ENCODE measurements at regions not wholly inside any gene's neighbourhood (a gene's known extent, or its start where the extent isn't known, plus 50 kb on each side); places are given as distances from the start of the nearest gene placed in this dataset.

GRCh38 chr3:117102426-117102825, 392.8 kb downstream of the TUSC7 start:
- ChIA-PET CTCF (no interaction called here), POLR2A (no interaction called here)
- Mint-ChIP-seq H3K4me3 (no peak overlapping the region), H3K36me3 (ENCODE audit: low read depth) (no peaks in the 10 kb centered on the region), H3K27me3 (no peaks in the 10 kb centered on the region), H3K4me1 (no peaks in the 10 kb centered on the region), H3K9me3 (no peaks in the 10 kb centered on the region), H3K27ac (no peak overlapping the region)
- ATAC-seq (ENCODE audit: low read depth) = no peak
- intact Hi-C loops (cut with micrococcal nuclease) = no loop called here
- no peak for DNase-seq
- no peak for TF ChIP-seq CTCF (IDR thresholded peaks at IDR 0.05)

GRCh38 chr3:117103675-117104074, 394.1 kb downstream of the TUSC7 start:
- ChIA-PET POLR2A (no interaction called here), CTCF (no interaction called here)
- Mint-ChIP-seq H3K4me3 (no peak overlapping the region), H3K9me3 (no peaks in the 10 kb centered on the region), H3K4me1 (no peaks in the 10 kb centered on the region), H3K36me3 (ENCODE audit: low read depth) (no peaks in the 10 kb centered on the region), H3K27ac (no peak overlapping the region), H3K27me3 (no peaks in the 10 kb centered on the region)
- no peak for TF ChIP-seq CTCF (IDR thresholded peaks at IDR 0.05)
- intact Hi-C loops (cut with micrococcal nuclease) = no loop called here
- no peak for DNase-seq
- ATAC-seq (ENCODE audit: low read depth) = no peak

DNA sequence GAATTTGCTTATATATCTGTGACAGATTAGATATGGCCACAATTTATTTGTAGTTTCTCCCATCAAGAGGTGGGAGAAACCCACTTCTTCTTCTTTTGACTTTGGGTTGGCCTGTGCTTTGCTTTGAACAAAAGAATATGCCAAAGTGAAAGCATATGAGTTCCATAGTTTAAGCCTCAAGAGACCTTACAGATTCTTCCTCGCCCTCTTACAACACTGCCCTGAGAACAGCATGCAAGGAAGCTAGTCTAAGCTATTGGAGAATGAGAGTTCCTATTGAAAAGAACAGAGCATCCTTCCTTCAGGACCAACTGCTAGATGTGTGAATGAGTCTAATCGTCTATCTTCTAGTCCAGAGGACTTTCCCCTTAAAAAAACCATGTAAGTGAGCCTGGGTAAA, 394.8 kb downstream of the TUSC7 start:
- no peak for TF ChIP-seq CTCF (IDR thresholded peaks at IDR 0.05)
- DNase-seq = no peak
- ChIA-PET CTCF (no interaction called here), POLR2A (no interaction called here)
- no peak for ATAC-seq (ENCODE audit: low read depth)
- intact Hi-C loops (cut with micrococcal nuclease) = no loop called here
- H3K36me3 Mint-ChIP-seq (ENCODE audit: low read depth) = no peaks in the 10 kb centered on the region
- no peak overlapping the region for H3K4me3 Mint-ChIP-seq
- no peaks in the 10 kb centered on the region for H3K4me1 Mint-ChIP-seq
- H3K9me3 Mint-ChIP-seq = no peaks in the 10 kb centered on the region
- no peaks in the 10 kb centered on the region for H3K27me3 Mint-ChIP-seq
- H3K27ac Mint-ChIP-seq = no peak overlapping the region

- ATAC-seq (ENCODE audit: low read depth) (no peak), DNase-seq (no peak)
- H3K27ac Mint-ChIP-seq = no peak overlapping the region
- H3K4me3 Mint-ChIP-seq = no peak overlapping the region
- no peaks in the 10 kb centered on the region for H3K27me3 Mint-ChIP-seq
- ChIA-PET CTCF (no interaction called here), POLR2A (no interaction called here)
- intact Hi-C loops (cut with micrococcal nuclease) = no loop called here
- no peaks in the 10 kb centered on the region for H3K4me1 Mint-ChIP-seq
- H3K9me3 Mint-ChIP-seq = no peaks in the 10 kb centered on the region
- no peaks in the 10 kb centered on the region for H3K36me3 Mint-ChIP-seq (ENCODE audit: low read depth)
- TF ChIP-seq CTCF (IDR thresholded peaks at IDR 0.05) = no peak
These were observed 395.2 kb downstream of the TUSC7 start for GRCh38 chr3:117104792-117105191.

DNA sequence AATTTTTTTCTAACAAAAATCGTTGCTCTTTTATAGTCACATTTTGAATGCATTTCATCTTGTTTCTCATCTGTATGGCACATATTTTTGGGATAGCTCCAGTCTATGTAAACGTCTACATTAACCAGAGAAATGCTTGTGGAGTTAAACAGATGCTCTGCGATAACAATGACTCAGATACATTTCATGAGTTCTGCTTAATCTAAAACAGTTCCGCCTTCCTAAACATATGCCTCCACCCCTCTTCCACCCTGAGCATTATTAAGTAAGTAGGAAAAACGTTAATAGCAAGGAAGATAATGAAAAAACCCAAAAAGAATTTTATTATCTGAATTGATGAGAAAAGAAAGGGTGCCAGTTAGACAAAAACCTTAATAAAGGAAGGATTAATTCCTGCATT, 396.1 kb downstream of the TUSC7 start:
- intact Hi-C loops (cut with micrococcal nuclease) = no loop called here
- no peaks in the 10 kb centered on the region for H3K4me1 Mint-ChIP-seq
- no peaks in the 10 kb centered on the region for H3K36me3 Mint-ChIP-seq (ENCODE audit: low read depth)
- ChIA-PET CTCF (no interaction called here), POLR2A (no interaction called here)
- ATAC-seq (ENCODE audit: low read depth) (no peak), DNase-seq (no peak)
- no peaks in the 10 kb centered on the region for H3K27me3 Mint-ChIP-seq
- H3K9me3 Mint-ChIP-seq = no peaks in the 10 kb centered on the region
- H3K4me3 Mint-ChIP-seq = no peak overlapping the region
- TF ChIP-seq CTCF (IDR thresholded peaks at IDR 0.05) = no peak
- no peak overlapping the region for H3K27ac Mint-ChIP-seq
